ENCODE measurements at regions not wholly inside any gene's neighbourhood (a gene's known extent, or its start where the extent isn't known, plus 50 kb on each side); places are given as distances from the start of the nearest gene placed in this dataset.

- H3K4me3 ChIP-seq (ENCODE audit: control insufficient read depth, low read depth, low read length) = no peak overlapping the region
- DNase-seq (ENCODE audit: low read depth) = no peak
These were observed 157.0 kb downstream of the MRPL14 start for GRCh38 chr6:43970068-43970912.

GRCh38 chr6:43969158-43969981 is 157.9 kb downstream of the MRPL14 start:
- DNase-seq (ENCODE audit: low read depth) = no peak
- TF ChIP-seq, protein P1, sequence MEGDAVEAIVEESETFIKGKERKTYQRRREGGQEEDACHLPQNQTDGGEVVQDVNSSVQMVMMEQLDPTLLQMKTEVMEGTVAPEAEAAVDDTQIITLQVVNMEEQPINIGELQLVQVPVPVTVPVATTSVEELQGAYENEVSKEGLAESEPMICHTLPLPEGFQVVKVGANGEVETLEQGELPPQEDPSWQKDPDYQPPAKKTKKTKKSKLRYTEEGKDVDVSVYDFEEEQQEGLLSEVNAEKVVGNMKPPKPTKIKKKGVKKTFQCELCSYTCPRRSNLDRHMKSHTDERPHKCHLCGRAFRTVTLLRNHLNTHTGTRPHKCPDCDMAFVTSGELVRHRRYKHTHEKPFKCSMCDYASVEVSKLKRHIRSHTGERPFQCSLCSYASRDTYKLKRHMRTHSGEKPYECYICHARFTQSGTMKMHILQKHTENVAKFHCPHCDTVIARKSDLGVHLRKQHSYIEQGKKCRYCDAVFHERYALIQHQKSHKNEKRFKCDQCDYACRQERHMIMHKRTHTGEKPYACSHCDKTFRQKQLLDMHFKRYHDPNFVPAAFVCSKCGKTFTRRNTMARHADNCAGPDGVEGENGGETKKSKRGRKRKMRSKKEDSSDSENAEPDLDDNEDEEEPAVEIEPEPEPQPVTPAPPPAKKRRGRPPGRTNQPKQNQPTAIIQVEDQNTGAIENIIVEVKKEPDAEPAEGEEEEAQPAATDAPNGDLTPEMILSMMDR (conservative IDR thresholded peaks at IDR 0.05; ENCODE audit: control insufficient read depth, insufficient read depth, low read depth, low read length) = no peak
- H3K4me3 ChIP-seq (ENCODE audit: control insufficient read depth, low read depth, low read length) = no peak overlapping the region

More at GRCh38 chr6:43970068-43970912, 157.0 kb downstream of the MRPL14 start:
- TF ChIP-seq, protein P1 (conservative IDR thresholded peaks at IDR 0.05; ENCODE audit: control insufficient read depth, insufficient read depth, low read depth, low read length) = no peak

GRCh38 chr6:43968110-43968965 is 158.9 kb downstream of the MRPL14 start:
- no peak for DNase-seq (ENCODE audit: low read depth)
- no peak overlapping the region for H3K4me3 ChIP-seq (ENCODE audit: control insufficient read depth, low read depth, low read length)
- TF ChIP-seq, protein P1 (conservative IDR thresholded peaks at IDR 0.05; ENCODE audit: control insufficient read depth, insufficient read depth, low read depth, low read length) = no peak

GRCh38 chr6:43967719-43968091 is 159.5 kb downstream of the MRPL14 start:
- no peak overlapping the region for H3K4me3 ChIP-seq (ENCODE audit: control insufficient read depth, low read depth, low read length)
- DNase-seq (ENCODE audit: low read depth) = no peak
- TF ChIP-seq, protein P1 (conservative IDR thresholded peaks at IDR 0.05; ENCODE audit: control insufficient read depth, insufficient read depth, low read depth, low read length) = no peak

DNA sequence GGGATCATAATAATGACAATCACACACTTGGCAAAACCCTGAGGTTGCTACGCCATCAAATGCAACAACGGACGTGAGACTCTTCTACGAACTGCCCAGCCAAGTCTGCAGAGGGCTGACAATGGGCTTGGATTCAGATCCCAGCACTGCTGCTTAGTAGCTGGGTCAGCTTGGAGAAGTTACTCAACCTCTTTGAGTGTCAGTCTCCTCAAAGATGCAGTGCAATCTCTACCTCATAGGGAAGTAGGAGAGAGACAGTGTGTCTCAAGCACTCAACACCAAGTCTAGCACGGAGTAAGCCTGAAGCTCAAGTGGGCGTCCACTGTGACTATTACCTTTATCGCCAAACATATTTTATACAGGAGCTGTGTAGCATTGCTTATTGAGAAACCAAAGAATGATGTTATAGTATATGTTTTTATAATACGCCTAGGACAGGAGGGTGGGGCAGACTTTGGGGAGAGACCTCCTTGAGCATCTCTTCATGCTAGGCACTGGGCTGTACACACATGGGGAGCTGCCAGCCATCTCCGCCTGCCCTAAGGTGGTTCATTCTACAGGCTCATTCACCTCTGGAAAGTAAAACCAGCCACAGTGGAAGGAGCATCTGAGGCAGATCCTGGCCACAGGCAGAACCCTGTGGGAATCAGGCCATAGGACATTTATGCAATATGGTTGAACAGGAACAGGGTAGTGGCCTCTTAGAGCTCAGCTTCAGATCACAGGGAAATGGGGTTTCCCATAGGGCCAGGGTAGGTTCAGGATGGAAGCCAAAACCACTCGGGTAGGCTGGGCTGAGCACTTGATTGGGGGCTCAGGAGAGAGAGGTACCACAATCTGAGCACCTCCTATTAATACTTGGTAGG is 160.2 kb downstream of the MRPL14 start:
- TF ChIP-seq, protein P1 (conservative IDR thresholded peaks at IDR 0.05; ENCODE audit: control insufficient read depth, insufficient read depth, low read depth, low read length) = no peak

More for the DNA sequence above, 160.2 kb downstream of the MRPL14 start:
- no peak overlapping the region for H3K4me3 ChIP-seq (ENCODE audit: control insufficient read depth, low read depth, low read length)
- DNase-seq (ENCODE audit: low read depth) = no peak
